Panc1 (cell line): ENCODE measurements at regions not wholly inside any gene's neighbourhood (a gene's known extent, or its start where the extent isn't known, plus 50 kb on each side); places are given as distances from the start of the nearest gene placed in this dataset.

ENCODE experiments used
- ATAC-seq: fragments of 200-7000 bp; cut with Tn5 transposase; 2 replicates; pipeline ENCODE4 v1.9.1; 2020; ENCODE audit warnings: mild to moderate bottlenecking, moderate library complexity
- BruUV-seq: library from RNA; stranded (reverse); fragments of 400-500 nt; replicated peaks from 2 replicates; lab custom pipeline; 2021; lab: Mats Ljungman, UMichigan
- CTCF ChIA-PET: fragments of 300-600 bp; sonication (Branson Sonifier 250); formaldehyde crosslinking; loops from one replicate; lab custom pipeline; 2022; ENCODE audit warnings: antibody characterized with exemption; lab: Charles Lee
- POLR2A ChIA-PET: fragments of 300-600 bp; sonication (Branson Sonifier 250); formaldehyde crosslinking; loops from one replicate; lab custom pipeline; 2022; ENCODE audit warnings: antibody characterized with exemption; lab: Charles Lee
- DNase-seq: peaks from one replicate; pipeline ENCODE4 v3.0.0-alpha.2; 2010; ENCODE audit warnings: low read depth, low spot score
- H3K27ac ChIP-seq: 2 replicates; pipeline ENCODE4 v1.5.1; 2011; ENCODE audit warnings: mild to moderate bottlenecking, low read length, inconsistent platforms
- H3K27me3 ChIP-seq: fragments of 200-500 bp; sonication (Bioruptor generic); 2 replicates; pipeline ENCODE4 v1.6.0; 2014; ENCODE audit warnings: low read length, inconsistent platforms; ENCODE audit not compliant: control insufficient read depth, insufficient read depth
- H3K36me3 ChIP-seq: fragments of 200-500 bp; sonication (Bioruptor generic); 2 replicates; pipeline ENCODE4 v1.5.1; 2014; ENCODE audit warnings: inconsistent platforms, mild to moderate bottlenecking, low read length, moderate library complexity; ENCODE audit not compliant: control insufficient read depth, insufficient read depth
- H3K4me1 ChIP-seq: 2 replicates; pipeline ENCODE4 v1.5.1; 2011; ENCODE audit warnings: inconsistent platforms, mild to moderate bottlenecking, low read length, moderate library complexity; ENCODE audit not compliant: control insufficient read depth, insufficient read depth
- H3K4me3 ChIP-seq, 2 experiments: 2 replicates each; pipeline ENCODE4 v1.5.1; 2011 to 2012; ENCODE audit warnings: low read depth in 2 of 2, low read length in 2 of 2, mild to moderate bottlenecking in 2 of 2, inconsistent platforms in 1 of 2, moderate library complexity in 1 of 2
- H3K9me3 ChIP-seq: fragments of 200-500 bp; sonication (Bioruptor generic); 2 replicates; pipeline ENCODE4 v1.5.1; 2014; ENCODE audit warnings: low read depth, mild to moderate bottlenecking, inconsistent platforms, low read length, moderate library complexity; ENCODE audit not compliant: control insufficient read depth, insufficient read depth
- POLR2AphosphoS5 ChIP-seq: IDR thresholded peaks from 2 replicates; pipeline ENCODE4 v1.6.1; 2012; ENCODE audit warnings: mild to moderate bottlenecking, low read depth, low read length, moderate library complexity
- REST ChIP-seq, 2 experiments: IDR thresholded peaks; 2 replicates each; pipeline ENCODE4 v1.6.1; 2011 to 2012; ENCODE audit warnings: low read depth in 2 of 2, control low read depth in 1 of 2, low read length in 1 of 2, mild to moderate bottlenecking in 1 of 2, moderate library complexity in 1 of 2; ENCODE audit not compliant: insufficient read depth in 1 of 2
- SIN3A ChIP-seq: IDR thresholded peaks from 2 replicates; pipeline ENCODE4 v1.6.1; 2012; ENCODE audit warnings: low read depth, mild to moderate bottlenecking, low read length, moderate library complexity, borderline replicate concordance; ENCODE audit not compliant: insufficient read depth
- TCF7L2 ChIP-seq: IDR thresholded peaks from 2 replicates; pipeline ENCODE4 v1.6.1; 2011; ENCODE audit warnings: mild to moderate bottlenecking, low read depth, low read length, inconsistent platforms
- in situ Hi-C: cut with HindIII; loops from 2 replicates; pipeline ENCODE4 v1.10.0; 2016; ENCODE audit warnings: low sequenced_read_pairs, low pct_unique_long_range_greater_than_20kb
- intact Hi-C: fragments of 100-400 bp; cut with micrococcal nuclease; formaldehyde crosslinking; loops from one replicate; pipeline ENCODE4 v1.10.0; 2022; ENCODE audit not compliant: unreplicated experiment
- TF ChIP-seq, protein P1 (sequence below): fragments of 450-650 bp; IDR thresholded peaks from 2 replicates; pipeline ENCODE4 v1.5.1; 2017; ENCODE audit warnings: mild to moderate bottlenecking

DNA sequence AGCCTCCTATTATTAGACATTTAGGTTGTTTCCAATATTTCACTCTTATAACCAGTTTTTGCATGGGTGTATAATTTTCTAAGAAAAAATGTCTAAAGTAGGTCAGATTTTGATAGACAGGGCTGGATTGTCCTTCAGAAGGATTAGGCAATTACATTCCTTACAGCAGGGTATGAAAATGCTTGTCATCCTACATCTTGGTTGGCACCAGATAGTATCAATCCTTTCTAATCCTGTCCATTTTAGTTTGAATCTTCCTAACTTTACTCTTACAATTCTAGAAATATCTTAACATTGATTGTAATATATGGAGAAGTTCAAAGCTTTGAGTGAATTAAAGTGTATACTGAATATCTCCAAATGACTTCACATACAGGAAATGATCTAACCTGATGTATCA lies 63.0 kb upstream of the ZBED5 start:
- in situ Hi-C loops (no loop called here), intact Hi-C loops (no loop called here)
- no peaks in the 10 kb centered on the region for H3K36me3 ChIP-seq
- H3K4me3 ChIP-seq = no peak overlapping the region
- TF ChIP-seq REST (IDR thresholded peaks at IDR 0.05; ENCODE audit: insufficient read depth in 1 of 2, low read depth in 2 of 2, low read length in 1 of 2) (no peak), SIN3A (no peak), POLR2AphosphoS5 (no peak), TCF7L2 (no peak)
- TF ChIP-seq, protein P1, sequence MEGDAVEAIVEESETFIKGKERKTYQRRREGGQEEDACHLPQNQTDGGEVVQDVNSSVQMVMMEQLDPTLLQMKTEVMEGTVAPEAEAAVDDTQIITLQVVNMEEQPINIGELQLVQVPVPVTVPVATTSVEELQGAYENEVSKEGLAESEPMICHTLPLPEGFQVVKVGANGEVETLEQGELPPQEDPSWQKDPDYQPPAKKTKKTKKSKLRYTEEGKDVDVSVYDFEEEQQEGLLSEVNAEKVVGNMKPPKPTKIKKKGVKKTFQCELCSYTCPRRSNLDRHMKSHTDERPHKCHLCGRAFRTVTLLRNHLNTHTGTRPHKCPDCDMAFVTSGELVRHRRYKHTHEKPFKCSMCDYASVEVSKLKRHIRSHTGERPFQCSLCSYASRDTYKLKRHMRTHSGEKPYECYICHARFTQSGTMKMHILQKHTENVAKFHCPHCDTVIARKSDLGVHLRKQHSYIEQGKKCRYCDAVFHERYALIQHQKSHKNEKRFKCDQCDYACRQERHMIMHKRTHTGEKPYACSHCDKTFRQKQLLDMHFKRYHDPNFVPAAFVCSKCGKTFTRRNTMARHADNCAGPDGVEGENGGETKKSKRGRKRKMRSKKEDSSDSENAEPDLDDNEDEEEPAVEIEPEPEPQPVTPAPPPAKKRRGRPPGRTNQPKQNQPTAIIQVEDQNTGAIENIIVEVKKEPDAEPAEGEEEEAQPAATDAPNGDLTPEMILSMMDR = no peak
- H3K9me3 ChIP-seq = peaks cover 11% of the 10 kb centered on the region; the same call in 1 of the 2 replicates
- DNase-seq (no peak), ATAC-seq (no peak)
- POLR2A ChIA-PET = no interaction called here
- H3K4me1 ChIP-seq = peaks cover 17% of the 10 kb centered on the region
- H3K27me3 ChIP-seq = no peaks in the 10 kb centered on the region
- CTCF ChIA-PET = no interaction called here
- peak overlapping the region; percentile 26 for H3K27ac ChIP-seq
- BruUV-seq = no TSS peak

- Histone ChIP-seq H3K27ac (peak overlapping the region; percentile 30), H3K4me3 (no peak overlapping the region), H3K27me3 (no peaks in the 10 kb centered on the region), H3K4me1 (peaks cover 10% of the 10 kb centered on the region), H3K36me3 (no peaks in the 10 kb centered on the region), H3K9me3 (peaks cover 11% of the 10 kb centered on the region; the same call in 1 of the 2 replicates)
- CTCF ChIA-PET = interaction anchor here (0.6 kb wide), 2 partner anchors 9 to 136 kb away, joined by 3 to 5 read pairs; no protein-coding TSS in a partner anchor
- intact Hi-C loops = no loop called here
- ATAC-seq = no peak
- in situ Hi-C loops = no loop called here
- POLR2A ChIA-PET = no interaction called here
- no TSS peak for BruUV-seq
- DNase-seq = no peak
- TF ChIP-seq POLR2AphosphoS5 = no peak
- TF ChIP-seq TCF7L2 = no peak
- TF ChIP-seq REST (IDR thresholded peaks at IDR 0.05; ENCODE audit: insufficient read depth in 1 of 2, low read depth in 2 of 2, low read length in 1 of 2) = no peak
- TF ChIP-seq, protein P1 = no peak
- no peak for TF ChIP-seq SIN3A
Measured at GRCh38 chr11:10920205-10920604, 62.4 kb upstream of the ZBED5 start.
